Body of pancreas (tissue), 4 donors: ENCODE measurements at regions not wholly inside any gene's neighbourhood (a gene's known extent, or its start where the extent isn't known, plus 50 kb on each side); places are given as distances from the start of the nearest gene placed in this dataset.

Experiments
- ATAC-seq: fragments of 150-250 bp; one replicate; pipeline ENCODE4 v1.9.1; 2016
- DNase-seq, 4 donors: peaks; one replicate each; pipeline ENCODE4 v3.0.0-alpha.2; 2019
- H3K27ac ChIP-seq, 4 donors: fragments of 200-600 bp; sonication (generic); 1 replicate in 3 of 4; 2 replicates in 1 of 4; pipeline versions ENCODE4 v1.5.1 to v1.6.1; 2016 to 2019; ENCODE audit warnings: mild to moderate bottlenecking in 1 of 4, mixed read lengths in 1 of 4, moderate library complexity in 1 of 4
- H3K27me3 ChIP-seq, 2 donors: fragments of 200-600 bp; sonication (generic); one replicate each; pipeline ENCODE4 v1.6.0; 2016; ENCODE audit warnings: mild to moderate bottlenecking in 1 of 2
- H3K36me3 ChIP-seq, 2 donors: fragments of 200-600 bp; sonication (generic); replicated peaks in 1 of 2; 2 replicates each; pipeline ENCODE4 v1.5.1; 2016; ENCODE audit warnings: low read depth in 2 of 2; ENCODE audit not compliant: insufficient read depth in 1 of 2
- H3K4me1 ChIP-seq: fragments of 200-600 bp; sonication (generic); one replicate; pipeline ENCODE4 v1.6.0; 2016
- H3K4me3 ChIP-seq, 2 donors: fragments of 200-600 bp; sonication (generic); 1 replicate in 1 of 2; 2 replicates in 1 of 2; pipeline ENCODE4 v1.5.1; 2016 to 2019
- H3K9me3 ChIP-seq, 3 donors: fragments of 200-600 bp; sonication (generic); 1 replicate in 2 of 3; 2 replicates in 1 of 3; pipeline ENCODE4 v1.5.1; 2016
- POLR2A ChIP-seq, 3 donors: fragments of 450-650 bp; IDR thresholded peaks; one replicate each; pipeline ENCODE4 v1.6.1; 2016; ENCODE audit warnings: antibody characterized with exemption in 3 of 3, mild to moderate bottlenecking in 2 of 3
- WGBS, 2 donors: methylation state at CpG; one replicate each; pipeline ENCODE4 v1.1.5; 2017; 5-methylcytosine and 5-hydroxymethylcytosine counted together
- intact Hi-C: fragments of 100-400 bp; cut with DNase I; formaldehyde crosslinking; loops from one replicate; pipeline ENCODE4 v1.15.1; 2023
- TF ChIP-seq, protein P1 (sequence below), 7 experiments: fragments of 450-650 bp in 4 of 7; fragments of 200-600 bp in 3 of 7; sonication (generic) in 3 of 7; IDR thresholded peaks; one replicate each; pipeline ENCODE4 v1.5.1; 2016 to 2019; ENCODE audit warnings: antibody characterized with exemption in 7 of 7

DNA sequence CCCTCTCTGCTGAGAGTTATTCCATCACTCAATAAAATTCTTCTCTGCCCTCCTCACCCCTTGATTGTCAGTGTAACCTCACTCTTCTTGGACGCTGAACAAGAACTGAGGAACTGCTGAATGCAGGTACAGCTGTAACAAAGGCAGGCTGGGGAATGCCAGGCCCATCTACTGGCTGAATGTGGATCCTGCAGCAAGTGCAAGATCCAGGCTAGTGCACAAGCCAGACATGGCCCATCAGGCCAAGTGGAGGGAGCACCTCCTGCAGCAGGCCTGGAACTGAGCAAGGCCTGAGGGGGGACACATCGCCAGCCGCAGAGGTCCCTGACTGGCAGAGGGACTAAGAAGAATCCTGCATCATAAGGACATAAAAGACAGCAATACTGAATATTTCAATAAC is 411.8 kb upstream of the PCDH10 start:
- Histone ChIP-seq H3K4me1 (no peaks in the 10 kb centered on the region), H3K4me3 (no peak overlapping the region), H3K27ac (no peak overlapping the region), H3K9me3 (no peaks in the 10 kb centered on the region), H3K27me3 (no peaks in the 10 kb centered on the region), H3K36me3 (no peaks in the 10 kb centered on the region)
- ATAC-seq (no peak), DNase-seq (no peak)
- 73 to 78% methylated on average over 3 of the region's 3 CpGs for WGBS, 2 donors
- TF ChIP-seq, protein P1, sequence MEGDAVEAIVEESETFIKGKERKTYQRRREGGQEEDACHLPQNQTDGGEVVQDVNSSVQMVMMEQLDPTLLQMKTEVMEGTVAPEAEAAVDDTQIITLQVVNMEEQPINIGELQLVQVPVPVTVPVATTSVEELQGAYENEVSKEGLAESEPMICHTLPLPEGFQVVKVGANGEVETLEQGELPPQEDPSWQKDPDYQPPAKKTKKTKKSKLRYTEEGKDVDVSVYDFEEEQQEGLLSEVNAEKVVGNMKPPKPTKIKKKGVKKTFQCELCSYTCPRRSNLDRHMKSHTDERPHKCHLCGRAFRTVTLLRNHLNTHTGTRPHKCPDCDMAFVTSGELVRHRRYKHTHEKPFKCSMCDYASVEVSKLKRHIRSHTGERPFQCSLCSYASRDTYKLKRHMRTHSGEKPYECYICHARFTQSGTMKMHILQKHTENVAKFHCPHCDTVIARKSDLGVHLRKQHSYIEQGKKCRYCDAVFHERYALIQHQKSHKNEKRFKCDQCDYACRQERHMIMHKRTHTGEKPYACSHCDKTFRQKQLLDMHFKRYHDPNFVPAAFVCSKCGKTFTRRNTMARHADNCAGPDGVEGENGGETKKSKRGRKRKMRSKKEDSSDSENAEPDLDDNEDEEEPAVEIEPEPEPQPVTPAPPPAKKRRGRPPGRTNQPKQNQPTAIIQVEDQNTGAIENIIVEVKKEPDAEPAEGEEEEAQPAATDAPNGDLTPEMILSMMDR (IDR thresholded peaks at IDR 0.05): no peak
- no peak for TF ChIP-seq POLR2A (IDR thresholded peaks at IDR 0.05)
- intact Hi-C loops: no loop called here

DNA sequence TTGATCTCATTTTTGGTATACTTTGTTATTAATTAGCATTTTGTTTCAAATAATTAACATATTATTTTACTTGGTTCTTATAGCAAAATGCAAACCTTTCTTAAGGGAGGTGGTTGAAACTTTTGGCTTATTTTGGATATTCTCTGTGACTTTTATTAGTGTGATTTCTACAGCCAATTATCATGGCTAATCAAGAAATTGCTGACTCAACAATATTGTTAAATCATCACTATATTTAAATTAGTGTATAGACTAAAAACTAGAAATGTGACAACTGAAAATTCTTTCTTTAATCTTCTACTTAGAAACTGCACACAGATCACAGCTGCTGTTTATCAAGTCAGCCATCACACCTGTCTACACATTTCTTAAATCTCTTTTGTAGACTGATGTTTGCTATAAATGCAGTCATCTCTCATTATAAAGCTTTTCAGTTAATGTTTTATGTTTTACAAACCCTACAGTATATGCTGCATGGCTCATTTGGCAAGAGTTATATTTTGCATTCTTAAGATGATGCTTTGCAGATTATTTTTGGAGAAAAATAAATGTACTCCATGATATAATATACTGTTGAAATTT is 389.8 kb upstream of the PCDH10 start:
- Histone ChIP-seq H3K9me3 (no peaks in the 10 kb centered on the region), H3K4me3 (no peak overlapping the region), H3K36me3 (no peaks in the 10 kb centered on the region), H3K27ac (no peak overlapping the region), H3K4me1 (no peaks in the 10 kb centered on the region), H3K27me3 (no peaks in the 10 kb centered on the region)
- no peak for TF ChIP-seq POLR2A (IDR thresholded peaks at IDR 0.05)
- TF ChIP-seq, protein P1 (IDR thresholded peaks at IDR 0.05): no peak
- ATAC-seq: no peak
- intact Hi-C loops: no loop called here
- DNase-seq: no peak

DNA sequence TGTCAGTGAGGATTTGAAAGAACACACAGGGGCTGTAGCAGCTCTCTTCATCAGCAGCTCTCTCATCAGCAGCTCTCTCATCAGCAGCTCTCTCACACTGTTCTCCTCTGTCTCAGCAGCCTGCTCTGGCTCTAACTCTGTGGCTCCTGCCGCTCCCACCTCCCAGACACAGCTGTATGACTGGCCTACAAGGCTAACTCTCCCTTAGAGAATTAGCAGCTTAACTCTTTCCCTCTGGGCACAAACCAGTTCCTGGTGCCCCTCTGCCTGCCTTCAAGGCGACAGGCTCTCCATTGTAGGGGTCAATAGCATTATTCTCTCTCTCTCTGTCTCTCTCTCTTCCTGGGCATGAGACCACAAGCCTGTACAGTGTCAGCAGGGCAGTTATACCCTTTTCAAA is 385.6 kb upstream of the PCDH10 start:
- Histone ChIP-seq H3K27ac (no peak overlapping the region), H3K9me3 (no peaks in the 10 kb centered on the region), H3K4me1 (no peaks in the 10 kb centered on the region), H3K36me3 (no peaks in the 10 kb centered on the region), H3K27me3 (no peaks in the 10 kb centered on the region), H3K4me3 (no peak overlapping the region)
- TF ChIP-seq, protein P1 (IDR thresholded peaks at IDR 0.05): no peak
- no peak for TF ChIP-seq POLR2A (IDR thresholded peaks at IDR 0.05)
- no peak for ATAC-seq
- DNase-seq: no peak
- intact Hi-C loops: no loop called here
- WGBS, 2 donors: 48 to 50% methylated on average over 2 of the region's 2 CpGs

DNA sequence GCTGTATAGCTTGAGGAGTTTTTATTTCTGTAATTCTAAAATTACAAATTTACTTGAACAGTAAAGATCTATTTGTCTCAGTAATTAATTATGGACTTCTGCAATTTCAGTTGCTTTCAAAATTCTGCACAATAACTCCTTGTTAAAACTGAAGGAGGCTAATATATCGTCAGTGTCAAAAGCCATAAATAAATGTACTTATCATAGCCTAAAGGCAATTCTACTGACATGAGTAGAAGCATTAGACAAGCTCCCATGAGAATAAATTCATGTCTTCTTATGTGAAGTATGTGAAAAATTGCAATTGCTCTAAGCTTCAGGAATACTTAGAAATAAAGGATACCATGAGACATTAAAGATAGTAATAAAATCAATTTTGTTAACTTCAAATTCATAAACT is 381.2 kb upstream of the PCDH10 start:
- 18 to 41% methylated on average over 1 of the region's 1 CpG for WGBS, 2 donors

DNA sequence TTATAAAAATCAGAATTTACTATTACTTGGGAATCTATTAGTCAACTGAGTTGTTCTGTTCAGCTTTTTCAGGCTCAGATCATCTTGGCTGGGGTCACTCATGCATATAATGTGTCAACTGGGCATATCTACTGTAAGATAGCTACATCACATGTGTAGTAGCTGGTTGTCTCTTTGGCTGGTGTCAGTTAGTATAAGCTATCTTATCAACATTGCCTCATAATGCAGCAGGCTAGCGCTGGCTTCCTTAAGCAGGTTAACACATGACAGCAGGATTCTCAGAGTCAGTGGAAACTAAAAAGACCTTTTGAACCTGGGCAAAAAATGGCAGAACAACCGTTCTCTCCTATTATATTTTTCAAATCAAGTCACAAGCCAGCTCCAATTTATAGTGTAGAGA is 378.3 kb upstream of the PCDH10 start:
- no peak overlapping the region for H3K4me3 ChIP-seq
- ATAC-seq (no peak), DNase-seq (no peak)
- no peak for TF ChIP-seq POLR2A (IDR thresholded peaks at IDR 0.05)
- TF ChIP-seq, protein P1 (IDR thresholded peaks at IDR 0.05): no peak
- no peak overlapping the region for H3K27ac ChIP-seq
- H3K9me3 ChIP-seq: no peaks in the 10 kb centered on the region
- intact Hi-C loops: no loop called here
- H3K4me1 ChIP-seq: no peaks in the 10 kb centered on the region
- no peaks in the 10 kb centered on the region for H3K36me3 ChIP-seq
- 17 to 28% methylated on average over 2 of the region's 2 CpGs for WGBS, 2 donors
- no peaks in the 10 kb centered on the region for H3K27me3 ChIP-seq

More for the DNA sequence above, 381.2 kb upstream of the PCDH10 start:
- intact Hi-C loops: no loop called here
- Histone ChIP-seq H3K9me3 (no peaks in the 10 kb centered on the region), H3K36me3 (no peaks in the 10 kb centered on the region), H3K27me3 (no peaks in the 10 kb centered on the region), H3K4me1 (no peaks in the 10 kb centered on the region), H3K4me3 (no peak overlapping the region), H3K27ac (no peak overlapping the region)
- ATAC-seq: no peak
- TF ChIP-seq, protein P1 (IDR thresholded peaks at IDR 0.05): no peak
- TF ChIP-seq POLR2A (IDR thresholded peaks at IDR 0.05): no peak
- no peak for DNase-seq
